Spleen (tissue), 11 donors: ENCODE measurements at regions not wholly inside any gene's neighbourhood (a gene's known extent, or its start where the extent isn't known, plus 50 kb on each side); places are given as distances from the start of the nearest gene placed in this dataset.
A peak's percentile ranks its signal among the peaks of the same experiment; 100 is the strongest.

Experiments
- DNase-seq: peaks from one replicate; pipeline ENCODE4 v3.0.0-alpha.2; 2020
- H3K27ac ChIP-seq, 8 donors: fragments of 200-600 bp; sonication (generic) in 7 of 8; 1 replicate in 4 of 8; 2 replicates in 4 of 8; pipeline versions ENCODE4 v1.5.0 to v1.8.0; 2016 to 2021; ENCODE audit warnings: inconsistent platforms in 4 of 8, mild to moderate bottlenecking in 4 of 8, moderate library complexity in 1 of 8
- H3K27me3 ChIP-seq, 7 donors: fragments of 200-600 bp; sonication (generic) in 6 of 7; replicated peaks in 1 of 7; 1 replicate in 4 of 7; 2 replicates in 3 of 7; pipeline versions ENCODE4 v1.5.0 to v1.8.0; 2016 to 2021; ENCODE audit warnings: inconsistent platforms in 3 of 7, mild to moderate bottlenecking in 1 of 7
- H3K36me3 ChIP-seq, 6 donors: fragments of 200-600 bp; sonication (generic) in 5 of 6; 1 replicate in 4 of 6; 2 replicates in 2 of 6; pipeline versions ENCODE4 v1.5.0 to v1.8.0; 2016 to 2021; ENCODE audit warnings: inconsistent platforms in 2 of 6
- H3K4me1 ChIP-seq, 6 donors: fragments of 200-600 bp; sonication (generic) in 5 of 6; 1 replicate in 3 of 6; 2 replicates in 3 of 6; pipeline versions ENCODE4 v1.5.0 to v1.8.0; 2016 to 2021; ENCODE audit warnings: inconsistent platforms in 3 of 6
- H3K4me3 ChIP-seq, 8 donors: fragments of 200-600 bp; sonication (generic) in 7 of 8; 1 replicate in 4 of 8; 2 replicates in 4 of 8; pipeline versions ENCODE4 v1.5.0 to v1.8.0; 2016 to 2021; ENCODE audit warnings: inconsistent platforms in 4 of 8, mild to moderate bottlenecking in 4 of 8, moderate library complexity in 2 of 8
- H3K9me3 ChIP-seq, 8 donors: fragments of 200-600 bp; sonication (generic) in 7 of 8; 1 replicate in 4 of 8; 2 replicates in 4 of 8; pipeline versions ENCODE4 v1.5.0 to v1.8.0; 2016 to 2021; ENCODE audit warnings: inconsistent platforms in 4 of 8
- CTCF ChIP-seq, 11 experiments: fragments of 200-600 bp in 7 of 11; fragments of 450-650 bp in 4 of 11; sonication (generic) in 4 of 11; IDR thresholded peaks in 8 of 11; conservative IDR thresholded peaks in 3 of 11; 1 replicate in 7 of 11; 2 replicates in 4 of 11; pipeline versions ENCODE4 v1.4.0 to v1.8.0; 2016 to 2021; ENCODE audit warnings: antibody characterized with exemption in 11 of 11, inconsistent platforms in 4 of 11, mild to moderate bottlenecking in 1 of 11
- POLR2A ChIP-seq, 3 donors: fragments of 450-650 bp; IDR thresholded peaks; one replicate each; pipeline ENCODE4 v1.5.1; 2017; ENCODE audit warnings: antibody characterized with exemption in 3 of 3, mild to moderate bottlenecking in 1 of 3
- POLR2AphosphoS5 ChIP-seq, 3 donors: sonication (generic); formaldehyde crosslinking; IDR thresholded peaks; one replicate each; pipeline ENCODE4 v1.5.1; 2017; ENCODE audit warnings: antibody characterized with exemption in 3 of 3
- WGBS, 5 donors: extraction: QIAGEN DNeasy Blood & Tissue Kit in 3 of 5; methylation state at CpG; one replicate each; pipeline versions ENCODE4 v1.1.5 to v1.1.7; 2013 to 2018; 5-methylcytosine and 5-hydroxymethylcytosine counted together
- intact Hi-C: fragments of 100-400 bp; cut with DNase I; formaldehyde crosslinking; loops from one replicate; pipeline ENCODE4 v1.15.0; 2023; ENCODE audit warnings: low total_unique reads
- donor health status: healthy with polysubstance abuse.
- donor health status: DM: no; HTN: no; CAD: no; lungs with moderate emphysema.
- donor health status: DM: no; HTN: no; CAD: no.
- donor health status: Bipolar disorder and iron deficiency.
- donor health status: healthy.
- donor health status: DM: no; HTN: no; CAD: no.
- donor health status: DM: yes; HTN: yes; CAD: no.

GRCh38 chr2:183242937-183243336 lies 118.7 kb downstream of the NUP35 start:
- no peaks in the 10 kb centered on the region for H3K27me3 ChIP-seq
- no peak for DNase-seq
- intact Hi-C loops: no loop called here
- no peak overlapping the region for H3K27ac ChIP-seq
- whole genome bisulfite sequencing, 5 donors: 67 to 77% (median 69%) methylated on average over 3 of the region's 3 CpGs
- no peak overlapping the region for H3K4me3 ChIP-seq
- H3K36me3 ChIP-seq: no peaks in the 10 kb centered on the region
- no peaks in the 10 kb centered on the region for H3K4me1 ChIP-seq
- H3K9me3 ChIP-seq: no peaks in the 10 kb centered on the region
- TF ChIP-seq POLR2A (IDR thresholded peaks at IDR 0.05) (no peak), POLR2AphosphoS5 (IDR thresholded peaks at IDR 0.05) (no peak), CTCF (IDR thresholded peaks at IDR 0.05 in 8 of 11, conservative IDR thresholded peaks at IDR 0.05 in 3 of 11) (no peak)

GRCh38 chr2:183243758-183244157 lies 119.5 kb downstream of the NUP35 start:
- intact Hi-C loops: no loop called here
- H3K4me3 ChIP-seq: no peak overlapping the region
- WGBS, 5 donors: 84 to 94% (median 89%) methylated on average over 3 of the region's 3 CpGs
- TF ChIP-seq CTCF (IDR thresholded peaks at IDR 0.05 in 8 of 11, conservative IDR thresholded peaks at IDR 0.05 in 3 of 11): no peak
- TF ChIP-seq POLR2A (IDR thresholded peaks at IDR 0.05): no peak
- TF ChIP-seq POLR2AphosphoS5 (IDR thresholded peaks at IDR 0.05): no peak
- no peaks in the 10 kb centered on the region for H3K36me3 ChIP-seq
- H3K27ac ChIP-seq: no peak overlapping the region
- H3K4me1 ChIP-seq: no peaks in the 10 kb centered on the region
- no peak for DNase-seq
- H3K9me3 ChIP-seq: no peaks in the 10 kb centered on the region
- no peaks in the 10 kb centered on the region for H3K27me3 ChIP-seq

GRCh38 chr2:183244300-183244844 lies 120.1 kb downstream of the NUP35 start:
- WGBS, 5 donors: 88 to 100% (median 92%) methylated on average over 2 of the region's 2 CpGs
- Histone ChIP-seq H3K27ac (no peak overlapping the region), H3K27me3 (no peaks in the 10 kb centered on the region), H3K4me1 (no peaks in the 10 kb centered on the region), H3K9me3 (no peaks in the 10 kb centered on the region), H3K4me3 (no peak overlapping the region), H3K36me3 (no peaks in the 10 kb centered on the region)
- TF ChIP-seq POLR2A (IDR thresholded peaks at IDR 0.05): no peak
- TF ChIP-seq POLR2AphosphoS5 (IDR thresholded peaks at IDR 0.05): no peak
- TF ChIP-seq CTCF (IDR thresholded peaks at IDR 0.05 in 8 of 11, conservative IDR thresholded peaks at IDR 0.05 in 3 of 11): no peak
- DNase-seq: no peak
- intact Hi-C loops: no loop called here

DNA sequence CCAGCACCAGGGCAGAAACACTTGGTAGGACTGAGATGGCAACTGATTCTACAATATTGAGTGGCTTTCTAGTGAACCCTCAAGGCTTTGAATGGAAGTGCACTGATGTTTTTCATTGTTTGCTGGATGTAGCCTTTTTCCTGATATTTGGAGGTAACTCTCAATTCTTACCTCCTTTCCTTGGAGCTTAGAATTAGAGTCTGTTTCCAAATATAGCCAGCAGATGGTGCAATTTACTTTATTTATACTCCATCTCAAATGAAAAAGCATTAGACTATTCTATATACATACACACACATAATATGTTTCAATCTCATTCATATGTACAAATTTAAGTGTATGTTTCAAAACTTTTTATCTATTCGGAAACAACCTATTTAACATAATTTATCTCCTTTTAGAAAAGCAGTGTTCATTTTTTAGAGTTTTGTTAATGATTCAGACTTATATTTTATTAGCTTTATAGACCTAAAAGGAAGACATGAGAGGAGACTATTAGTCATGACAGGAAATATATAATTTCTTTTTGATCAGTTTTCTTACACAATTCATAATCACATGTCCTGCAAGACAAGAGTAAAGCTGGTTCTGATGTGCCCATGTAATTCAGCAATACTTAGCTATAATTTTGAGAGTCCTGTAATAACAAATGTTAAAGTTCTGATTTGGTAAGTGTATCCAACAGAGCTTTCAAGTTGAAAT lies 124.8 kb downstream of the NUP35 start:
- Histone ChIP-seq H3K27me3 (no peaks in the 10 kb centered on the region), H3K4me3 (no peak overlapping the region), H3K27ac (no peak overlapping the region), H3K36me3 (no peaks in the 10 kb centered on the region), H3K9me3 (no peaks in the 10 kb centered on the region), H3K4me1 (no peaks in the 10 kb centered on the region)
- 5 to 18% (median 14%) methylated on average over 1 of the region's 1 CpG for WGBS, 5 donors
- no peak for DNase-seq
- intact Hi-C loops: no loop called here
- TF ChIP-seq POLR2A (IDR thresholded peaks at IDR 0.05) (no peak), CTCF (IDR thresholded peaks at IDR 0.05 in 8 of 11, conservative IDR thresholded peaks at IDR 0.05 in 3 of 11) (peak in 8 of 11 experiments; percentile 28 to 57 (median 47))
